GM12873 (cell line): ENCODE measurements at regions not wholly inside any gene's neighbourhood (a gene's known extent, or its start where the extent isn't known, plus 50 kb on each side); places are given as distances from the start of the nearest gene placed in this dataset.

Experiments used
- TF ChIP-seq, protein P1 (sequence below): IDR thresholded peaks from 2 replicates; pipeline ENCODE4 v1.5.1; 2012; ENCODE audit warnings: low read depth, mild to moderate bottlenecking, moderate library complexity, low read length, control low read depth; ENCODE audit not compliant: insufficient read depth; ENCODE audit errors: missing control alignments

DNA sequence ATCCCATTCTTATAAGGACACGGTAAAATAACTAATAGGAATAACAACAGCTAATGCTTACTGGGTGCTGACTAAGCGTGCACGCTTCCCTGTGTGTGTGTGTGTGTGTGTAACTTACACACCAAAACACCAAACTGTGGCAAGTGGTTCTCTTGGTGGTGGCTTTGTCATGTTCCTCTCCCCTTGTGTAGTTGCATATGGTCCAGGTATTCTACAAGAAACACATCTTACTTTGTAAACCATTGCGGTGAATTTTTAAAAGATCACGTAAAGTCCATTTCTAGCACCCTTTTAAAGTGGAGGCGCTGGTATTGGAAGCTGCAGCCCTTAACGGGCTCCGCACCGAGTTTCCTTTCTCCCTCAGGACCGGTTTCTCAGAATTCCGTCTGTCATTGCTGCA is 221.0 kb upstream of the FOXF1 start:
- TF ChIP-seq, protein P1, sequence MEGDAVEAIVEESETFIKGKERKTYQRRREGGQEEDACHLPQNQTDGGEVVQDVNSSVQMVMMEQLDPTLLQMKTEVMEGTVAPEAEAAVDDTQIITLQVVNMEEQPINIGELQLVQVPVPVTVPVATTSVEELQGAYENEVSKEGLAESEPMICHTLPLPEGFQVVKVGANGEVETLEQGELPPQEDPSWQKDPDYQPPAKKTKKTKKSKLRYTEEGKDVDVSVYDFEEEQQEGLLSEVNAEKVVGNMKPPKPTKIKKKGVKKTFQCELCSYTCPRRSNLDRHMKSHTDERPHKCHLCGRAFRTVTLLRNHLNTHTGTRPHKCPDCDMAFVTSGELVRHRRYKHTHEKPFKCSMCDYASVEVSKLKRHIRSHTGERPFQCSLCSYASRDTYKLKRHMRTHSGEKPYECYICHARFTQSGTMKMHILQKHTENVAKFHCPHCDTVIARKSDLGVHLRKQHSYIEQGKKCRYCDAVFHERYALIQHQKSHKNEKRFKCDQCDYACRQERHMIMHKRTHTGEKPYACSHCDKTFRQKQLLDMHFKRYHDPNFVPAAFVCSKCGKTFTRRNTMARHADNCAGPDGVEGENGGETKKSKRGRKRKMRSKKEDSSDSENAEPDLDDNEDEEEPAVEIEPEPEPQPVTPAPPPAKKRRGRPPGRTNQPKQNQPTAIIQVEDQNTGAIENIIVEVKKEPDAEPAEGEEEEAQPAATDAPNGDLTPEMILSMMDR = no peak

DNA sequence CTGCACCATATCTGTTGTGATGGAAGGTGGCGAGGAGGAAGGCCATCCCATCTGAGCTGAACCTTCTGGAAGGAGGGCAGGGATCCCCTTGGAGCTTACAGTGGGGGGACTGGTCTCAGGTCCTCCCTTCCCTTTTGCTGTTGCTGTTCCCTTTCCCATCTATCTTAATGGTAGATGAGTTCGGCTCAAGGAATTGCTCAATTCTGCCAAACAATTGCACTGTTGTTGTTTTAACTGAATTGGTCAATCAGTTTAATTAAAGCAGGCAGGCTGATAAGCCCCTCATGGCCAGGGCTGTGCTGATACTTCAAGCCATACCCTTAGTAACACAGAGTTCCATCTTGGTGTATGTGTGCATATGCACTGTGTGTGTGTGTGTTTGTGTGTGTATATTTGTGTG is 220.4 kb upstream of the FOXF1 start:
- TF ChIP-seq, protein P1 = no peak

DNA sequence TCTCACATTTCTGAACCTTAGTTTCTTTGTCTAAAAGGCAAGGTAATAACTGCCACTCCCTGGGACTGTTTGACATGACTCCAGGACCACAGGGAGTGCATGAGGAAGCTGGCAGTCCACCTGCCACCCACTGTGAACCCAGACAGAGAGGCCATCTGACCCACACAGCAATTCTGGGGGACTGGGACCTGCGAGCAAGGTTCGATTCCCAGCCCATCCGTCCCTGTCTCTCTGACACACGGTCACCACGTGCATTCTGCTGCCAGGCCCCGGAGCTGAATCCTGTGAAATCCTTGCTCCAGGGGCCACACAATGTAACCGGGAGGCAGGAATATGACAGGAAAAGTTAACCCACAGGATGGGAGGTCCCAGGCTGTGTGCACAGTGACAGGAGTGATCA is 218.8 kb upstream of the FOXF1 start:
- TF ChIP-seq, protein P1 = no peak

DNA sequence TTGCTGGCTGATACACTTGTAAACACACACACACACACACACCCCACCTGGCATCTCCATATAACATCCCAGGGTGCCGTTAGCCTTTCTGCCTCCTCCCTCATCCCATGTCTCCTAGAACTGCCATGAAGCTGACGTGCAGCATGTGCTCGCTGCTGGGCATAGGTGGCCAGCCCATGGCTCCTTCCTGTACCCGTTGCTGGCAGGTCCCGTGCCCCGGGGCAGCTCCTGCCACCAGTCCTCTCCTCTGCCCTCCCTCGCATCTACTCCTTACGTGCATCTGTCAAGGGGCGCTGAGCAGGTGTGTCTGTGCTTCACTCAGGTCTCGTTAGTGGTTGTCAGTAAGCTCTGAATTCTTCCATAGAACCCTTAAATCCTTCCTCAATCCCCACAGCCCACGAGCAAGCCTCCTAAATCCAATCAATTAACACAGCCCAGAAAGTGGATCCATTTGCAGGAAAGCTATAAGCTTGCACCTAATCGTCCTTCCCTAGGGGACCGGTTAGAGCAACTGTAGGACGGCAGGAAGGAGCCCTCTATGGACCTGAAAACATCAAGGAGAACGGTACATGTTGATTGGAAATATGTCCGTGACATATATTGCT is 218.1 kb upstream of the FOXF1 start:
- TF ChIP-seq, protein P1 = no peak

DNA sequence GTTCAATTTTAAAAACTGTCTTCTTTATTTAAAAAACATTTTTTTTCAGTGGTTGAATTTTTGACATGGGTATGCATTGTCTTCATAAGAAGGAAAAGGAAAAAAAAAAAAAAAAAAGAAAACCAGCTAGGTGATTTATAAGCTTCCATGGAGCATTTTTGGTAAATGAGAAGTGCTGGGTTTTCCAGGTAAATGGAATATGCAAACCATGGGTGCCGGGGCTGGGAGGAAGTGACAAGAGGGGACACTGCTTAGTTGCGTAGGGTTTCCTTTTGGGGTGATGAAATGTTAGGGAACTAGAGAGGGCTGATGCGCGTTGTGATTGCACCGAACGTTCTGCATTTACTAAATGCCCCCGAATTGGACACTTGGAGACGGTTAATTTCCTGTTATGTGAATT is 217.4 kb upstream of the FOXF1 start:
- TF ChIP-seq, protein P1 = no peak

DNA sequence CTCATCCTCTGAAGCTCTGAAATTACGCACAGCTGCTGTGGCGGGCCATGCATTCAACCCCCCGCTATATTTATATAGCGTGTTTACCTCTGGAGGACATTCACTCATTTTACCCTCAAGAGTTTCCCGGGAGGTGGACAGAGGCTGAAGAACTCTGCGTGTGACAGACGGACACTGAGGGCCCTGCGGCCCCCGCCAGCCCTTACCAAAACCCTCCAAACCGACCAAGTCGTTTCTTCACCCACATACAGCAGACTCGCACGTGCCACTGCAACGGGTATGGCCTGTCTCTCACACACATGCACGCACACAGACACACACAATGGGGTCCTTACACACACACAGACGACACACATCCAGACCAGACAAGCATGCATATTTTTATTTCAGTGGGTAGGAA is 216.4 kb upstream of the FOXF1 start:
- TF ChIP-seq, protein P1 = no peak

DNA sequence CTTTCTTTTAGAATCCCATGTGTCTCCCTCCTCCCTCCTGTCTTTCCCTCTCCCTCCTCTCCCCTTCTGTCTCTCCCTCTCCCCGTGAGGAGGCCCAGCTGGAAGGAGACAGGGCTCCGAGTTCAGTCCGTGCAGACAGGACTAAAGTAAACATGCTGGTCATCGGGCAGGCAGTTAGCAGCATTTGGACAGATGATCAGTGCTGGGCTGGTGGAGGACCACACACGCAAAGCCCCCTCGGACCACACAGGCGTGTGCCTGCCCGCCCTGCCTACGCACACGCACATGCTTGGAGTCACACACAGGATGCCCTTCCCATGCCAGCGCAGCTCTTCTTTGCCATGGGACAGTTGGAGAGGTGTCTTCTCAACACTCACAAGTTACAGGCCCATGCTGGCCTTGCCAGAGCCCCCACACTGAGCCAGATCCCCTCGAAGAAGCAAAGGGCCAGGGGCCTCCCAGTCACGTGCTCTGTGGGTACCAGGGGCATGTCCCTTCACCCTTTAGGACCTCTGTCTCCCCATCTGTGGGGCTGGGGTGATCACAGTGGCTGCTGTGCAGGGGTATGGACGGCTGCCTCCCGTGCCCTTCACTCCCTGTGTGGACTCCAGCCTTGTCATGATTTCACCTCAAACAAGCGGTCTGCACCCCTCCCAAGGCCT is 215.7 kb upstream of the FOXF1 start:
- TF ChIP-seq, protein P1 = no peak
